NB4 (cell line): ENCODE measurements at regions not wholly inside any gene's neighbourhood (a gene's known extent, or its start where the extent isn't known, plus 50 kb on each side); places are given as distances from the start of the nearest gene placed in this dataset.

Experiments
- DNase-seq: peaks from one replicate; pipeline ENCODE4 v3.0.0; 2010; ENCODE audit warnings: low read depth
- H3K4me3 ChIP-seq: one replicate; pipeline ENCODE4 v1.5.1; 2011; ENCODE audit warnings: mild to moderate bottlenecking, low read depth, low read length, moderate library complexity
- MYC ChIP-seq: IDR thresholded peaks from 2 replicates; pipeline ENCODE4 v1.6.1; 2011; ENCODE audit warnings: low read depth, low read length
- POLR2A ChIP-seq: IDR thresholded peaks from 2 replicates; pipeline ENCODE4 v1.6.1; 2011; ENCODE audit warnings: mild to moderate bottlenecking; ENCODE audit not compliant: insufficient read length; ENCODE audit errors: extremely low read depth
- TF ChIP-seq, protein P1 (sequence below): IDR thresholded peaks from one replicate; pipeline ENCODE4 v1.5.1; 2012; ENCODE audit warnings: low read depth, low read length
- TF ChIP-seq, protein P2 (sequence below): IDR thresholded peaks from 2 replicates; pipeline ENCODE4 v1.6.1; 2011; ENCODE audit warnings: low read depth, low read length

DNA sequence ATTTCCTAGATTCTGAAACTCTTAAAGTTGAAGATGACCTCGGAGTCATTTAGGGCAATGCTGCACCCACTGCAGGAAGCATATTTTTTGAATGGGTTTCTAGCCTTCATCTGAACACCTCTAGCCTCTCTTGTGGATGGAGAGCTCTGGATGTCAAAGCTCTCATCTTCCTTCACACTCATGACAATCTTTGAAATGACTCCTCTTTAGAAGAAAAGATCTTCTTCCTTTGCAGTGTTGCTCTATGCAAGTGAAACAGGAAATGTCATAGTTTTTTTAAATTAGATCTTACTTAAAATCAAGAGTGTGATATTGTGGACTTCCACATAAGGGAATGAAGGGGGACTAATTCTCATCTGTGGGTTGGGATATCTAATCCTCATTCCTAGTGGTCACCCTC is 86.3 kb upstream of the GRIP1 start:
- DNase-seq = no peak
- H3K4me3 ChIP-seq = no peak overlapping the region
- TF ChIP-seq, protein P1, sequence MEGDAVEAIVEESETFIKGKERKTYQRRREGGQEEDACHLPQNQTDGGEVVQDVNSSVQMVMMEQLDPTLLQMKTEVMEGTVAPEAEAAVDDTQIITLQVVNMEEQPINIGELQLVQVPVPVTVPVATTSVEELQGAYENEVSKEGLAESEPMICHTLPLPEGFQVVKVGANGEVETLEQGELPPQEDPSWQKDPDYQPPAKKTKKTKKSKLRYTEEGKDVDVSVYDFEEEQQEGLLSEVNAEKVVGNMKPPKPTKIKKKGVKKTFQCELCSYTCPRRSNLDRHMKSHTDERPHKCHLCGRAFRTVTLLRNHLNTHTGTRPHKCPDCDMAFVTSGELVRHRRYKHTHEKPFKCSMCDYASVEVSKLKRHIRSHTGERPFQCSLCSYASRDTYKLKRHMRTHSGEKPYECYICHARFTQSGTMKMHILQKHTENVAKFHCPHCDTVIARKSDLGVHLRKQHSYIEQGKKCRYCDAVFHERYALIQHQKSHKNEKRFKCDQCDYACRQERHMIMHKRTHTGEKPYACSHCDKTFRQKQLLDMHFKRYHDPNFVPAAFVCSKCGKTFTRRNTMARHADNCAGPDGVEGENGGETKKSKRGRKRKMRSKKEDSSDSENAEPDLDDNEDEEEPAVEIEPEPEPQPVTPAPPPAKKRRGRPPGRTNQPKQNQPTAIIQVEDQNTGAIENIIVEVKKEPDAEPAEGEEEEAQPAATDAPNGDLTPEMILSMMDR = no peak
- TF ChIP-seq, protein P2, sequence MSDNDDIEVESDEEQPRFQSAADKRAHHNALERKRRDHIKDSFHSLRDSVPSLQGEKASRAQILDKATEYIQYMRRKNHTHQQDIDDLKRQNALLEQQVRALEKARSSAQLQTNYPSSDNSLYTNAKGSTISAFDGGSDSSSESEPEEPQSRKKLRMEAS = no peak
- TF ChIP-seq MYC = no peak
- TF ChIP-seq POLR2A = no peak

DNA sequence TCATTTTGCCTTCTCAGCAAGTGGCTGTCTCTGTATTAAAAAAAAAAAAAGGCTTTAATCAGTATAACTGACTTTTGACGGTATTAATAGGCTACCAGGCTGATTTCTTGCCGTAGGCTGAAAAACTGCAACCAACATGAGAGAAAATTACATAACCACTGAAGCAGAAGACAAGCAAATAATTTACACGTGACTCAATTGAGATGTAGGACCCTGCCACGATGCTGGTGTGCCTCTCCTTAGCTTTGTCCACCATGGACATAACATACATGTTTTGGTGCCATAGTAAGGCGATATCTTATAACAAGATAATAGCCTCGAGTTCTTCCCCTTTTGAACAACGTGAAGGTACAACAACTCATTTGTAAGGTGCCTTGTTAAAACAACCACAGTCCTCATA is 88.7 kb upstream of the GRIP1 start:
- no peak for DNase-seq
- TF ChIP-seq POLR2A (no peak), MYC (no peak)
- TF ChIP-seq, protein P1 = no peak
- TF ChIP-seq, protein P2 = no peak
- H3K4me3 ChIP-seq = no peak overlapping the region

DNA sequence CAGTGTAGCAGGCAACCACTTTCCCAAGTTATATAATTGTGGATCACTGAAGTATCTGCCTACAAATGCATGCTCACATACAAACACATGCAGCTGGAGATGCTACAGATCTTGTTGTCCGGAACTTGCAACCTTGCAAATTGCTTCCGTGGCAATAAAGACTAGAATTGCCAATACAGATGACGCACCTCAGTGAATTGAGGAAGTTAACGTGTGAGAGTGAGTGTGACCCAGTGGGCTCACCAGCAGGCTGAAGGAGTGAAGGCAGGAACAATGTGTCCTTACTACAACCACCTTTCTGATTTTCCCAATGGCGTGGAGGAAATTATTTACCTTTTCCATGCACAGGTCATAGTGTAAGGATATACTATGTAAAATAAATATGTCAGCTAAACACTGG is 89.4 kb upstream of the GRIP1 start:
- DNase-seq = peak; percentile 41
- TF ChIP-seq, protein P2 = no peak
- TF ChIP-seq POLR2A (no peak), MYC (no peak)
- TF ChIP-seq, protein P1 = no peak
- no peak overlapping the region for H3K4me3 ChIP-seq

DNA sequence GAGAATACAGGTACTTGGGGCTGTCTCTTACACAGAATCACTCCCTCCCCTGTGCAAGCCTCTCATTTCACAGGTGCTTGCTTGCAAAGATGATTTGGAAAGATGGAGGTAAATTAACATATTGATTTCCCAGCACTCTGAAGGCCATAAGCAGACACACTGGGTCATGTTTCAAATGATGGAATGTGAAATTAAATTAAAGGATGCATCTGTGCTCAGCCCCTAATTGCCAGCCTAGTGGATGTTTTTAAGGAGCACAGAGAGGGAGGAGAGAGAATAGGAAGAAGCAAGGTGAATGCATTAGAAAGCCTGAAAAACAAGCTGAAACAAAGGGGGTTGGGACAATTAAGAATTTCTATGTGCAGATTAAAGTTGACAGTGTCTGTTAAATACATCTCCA is 96.1 kb upstream of the GRIP1 start:
- DNase-seq = no peak
- no peak overlapping the region for H3K4me3 ChIP-seq
- TF ChIP-seq POLR2A = no peak
- TF ChIP-seq, protein P1 = no peak
- TF ChIP-seq, protein P2 = no peak
- TF ChIP-seq MYC = no peak

DNA sequence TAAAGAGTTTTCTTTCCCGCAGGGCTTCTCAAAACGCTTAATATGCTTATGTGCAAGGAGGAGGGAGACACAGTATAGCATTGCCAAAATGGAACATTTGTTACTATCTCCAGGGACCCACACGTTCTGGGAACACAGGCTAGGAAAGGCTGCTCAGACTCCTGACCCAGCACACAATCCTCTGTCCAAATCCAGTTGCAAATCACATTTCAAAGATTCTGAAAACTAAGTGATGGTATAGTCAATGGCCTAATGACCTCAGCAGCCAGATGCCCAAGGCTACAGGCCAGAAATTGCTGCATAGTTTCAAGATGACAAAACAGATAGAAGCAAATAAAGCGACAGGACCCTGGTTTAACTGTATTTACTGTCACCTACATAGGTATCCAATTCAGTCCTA is 97.0 kb upstream of the GRIP1 start:
- TF ChIP-seq POLR2A (no peak), MYC (no peak)
- TF ChIP-seq, protein P1 = no peak
- TF ChIP-seq, protein P2 = no peak
- no peak for DNase-seq

DNA sequence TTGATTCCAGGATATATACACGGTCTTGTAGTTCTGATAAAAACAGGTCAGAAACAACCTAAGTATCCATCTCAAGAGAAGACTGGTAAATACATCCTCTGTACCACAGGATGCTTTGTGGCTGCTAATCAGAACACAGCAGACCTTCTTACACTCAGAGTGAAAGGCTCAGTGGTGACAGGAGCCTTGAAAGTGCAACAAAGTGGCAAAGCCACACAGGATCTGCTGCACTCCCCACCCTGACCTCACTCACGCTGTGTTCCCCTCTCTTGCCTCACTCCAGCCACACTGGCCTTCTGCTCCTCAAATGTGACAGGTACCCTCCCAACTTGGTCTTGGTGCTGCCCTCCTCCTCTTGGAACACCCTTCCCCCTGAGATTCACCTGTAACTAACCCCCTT is 98.1 kb upstream of the GRIP1 start:
- H3K4me3 ChIP-seq = no peak overlapping the region
- no peak for TF ChIP-seq POLR2A
- TF ChIP-seq, protein P2 = no peak
- TF ChIP-seq, protein P1 = no peak
- no peak for TF ChIP-seq MYC
- DNase-seq = no peak

More for the DNA sequence above, 97.0 kb upstream of the GRIP1 start:
- no peak overlapping the region for H3K4me3 ChIP-seq
